Activated CD4-positive, alpha-beta T cell treated with anti-CD3 and anti-CD28 coated beads, Interleukin-2, amount 10 ng/mL, durations not matched to agents 24 days and 14 days (primary cell): ENCODE measurements at regions not wholly inside any gene's neighbourhood (a gene's known extent, or its start where the extent isn't known, plus 50 kb on each side); places are given as distances from the start of the nearest gene placed in this dataset.

Experiments used
- DNase-seq: peaks from one replicate; pipeline ENCODE4 v3.0.0; 2022
- H3K27ac Mint-ChIP-seq: one replicate; pipeline ENCODE4 v1.8.0; 2022; ENCODE audit warnings: mild to moderate bottlenecking, mixed read lengths
- H3K27me3 Mint-ChIP-seq: one replicate; pipeline ENCODE4 v1.8.0; 2022; ENCODE audit warnings: mixed read lengths
- H3K36me3 Mint-ChIP-seq: one replicate; pipeline ENCODE4 v1.8.0; 2022; ENCODE audit warnings: low read depth, mild to moderate bottlenecking, mixed read lengths
- H3K4me1 Mint-ChIP-seq: one replicate; pipeline ENCODE4 v1.8.0; 2021; ENCODE audit warnings: mixed read lengths
- H3K4me3 Mint-ChIP-seq: one replicate; pipeline ENCODE4 v1.8.0; 2022; ENCODE audit warnings: mild to moderate bottlenecking, moderate library complexity, mixed read lengths
- H3K9me3 Mint-ChIP-seq: one replicate; pipeline ENCODE4 v1.8.0; 2021; ENCODE audit warnings: mixed read lengths
- intact Hi-C: fragments of 100-400 bp; cut with micrococcal nuclease; formaldehyde crosslinking; loops from one replicate; pipeline ENCODE4 v1.15.1; 2023

- Mint-ChIP-seq H3K9me3 (no peaks in the 10 kb centered on the region), H3K36me3 (no peaks in the 10 kb centered on the region), H3K4me1 (no peaks in the 10 kb centered on the region), H3K27ac (no peak overlapping the region), H3K4me3 (no peak overlapping the region), H3K27me3 (no peaks in the 10 kb centered on the region)
- DNase-seq: no peak
- intact Hi-C loops: no loop called here
These were observed 151.8 kb downstream of the B3GNT2 start for GRCh38 chr2:62347563-62348270.

DNA sequence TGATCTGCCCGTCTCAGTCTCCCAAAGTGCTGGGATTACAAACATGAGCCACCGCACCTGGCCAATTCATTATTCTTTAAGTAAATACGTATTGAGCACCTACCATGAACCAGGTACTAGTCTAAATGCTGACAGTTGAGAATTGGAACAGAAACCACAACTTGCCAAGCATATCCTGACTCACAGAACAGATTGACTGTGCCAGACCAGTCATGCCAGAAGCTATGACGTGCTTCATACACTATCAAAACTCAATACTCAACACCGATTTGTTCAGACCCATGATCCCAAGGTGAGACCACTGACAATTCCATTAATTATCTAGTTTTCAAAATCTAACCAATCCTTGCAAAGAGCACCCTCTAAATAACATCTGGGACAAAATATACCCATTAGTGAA lies 148.6 kb downstream of the B3GNT2 start:
- Mint-ChIP-seq H3K36me3 (no peaks in the 10 kb centered on the region), H3K4me1 (no peaks in the 10 kb centered on the region), H3K27me3 (no peaks in the 10 kb centered on the region), H3K9me3 (no peaks in the 10 kb centered on the region), H3K27ac (no peak overlapping the region), H3K4me3 (no peak overlapping the region)
- no peak for DNase-seq
- intact Hi-C loops: no loop called here

DNA sequence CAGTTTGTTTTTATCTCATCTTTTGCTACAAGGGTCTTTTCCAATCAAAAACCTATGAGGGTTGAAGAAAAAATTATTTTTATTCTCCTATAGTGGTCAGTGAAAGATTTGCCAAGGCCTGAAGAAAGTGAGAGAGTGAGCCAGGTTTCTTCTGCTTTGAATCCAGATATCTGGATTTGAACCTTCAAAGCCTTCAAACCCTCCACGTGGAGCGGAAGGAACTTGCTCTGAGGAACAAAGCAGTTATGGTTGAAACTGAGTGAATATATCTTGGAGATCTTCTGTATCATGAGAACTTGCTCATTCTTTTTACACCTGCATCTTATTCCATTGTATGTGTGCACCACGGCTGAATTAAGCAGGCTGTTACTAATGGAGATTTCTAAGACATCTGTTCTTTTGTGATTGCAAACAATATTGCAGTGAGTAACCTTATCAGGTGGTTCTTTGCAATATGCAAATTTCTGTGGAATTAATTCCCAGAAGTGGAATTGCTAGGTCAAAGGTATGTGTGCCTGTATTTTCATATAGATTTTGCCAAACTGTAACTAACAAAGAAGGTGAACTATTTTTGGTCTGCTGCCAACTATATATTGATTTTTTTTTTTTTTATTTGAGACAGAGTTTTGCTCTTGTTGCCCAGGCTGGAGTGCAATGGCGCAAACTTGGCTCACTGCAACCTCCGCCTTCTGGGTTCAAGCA lies 147.9 kb downstream of the B3GNT2 start:
- no peak overlapping the region for H3K4me3 Mint-ChIP-seq
- H3K9me3 Mint-ChIP-seq: no peaks in the 10 kb centered on the region
- intact Hi-C loops: no loop called here
- no peaks in the 10 kb centered on the region for H3K36me3 Mint-ChIP-seq
- no peak for DNase-seq
- H3K27me3 Mint-ChIP-seq: no peaks in the 10 kb centered on the region
- no peaks in the 10 kb centered on the region for H3K4me1 Mint-ChIP-seq
- H3K27ac Mint-ChIP-seq: no peak overlapping the region

DNA sequence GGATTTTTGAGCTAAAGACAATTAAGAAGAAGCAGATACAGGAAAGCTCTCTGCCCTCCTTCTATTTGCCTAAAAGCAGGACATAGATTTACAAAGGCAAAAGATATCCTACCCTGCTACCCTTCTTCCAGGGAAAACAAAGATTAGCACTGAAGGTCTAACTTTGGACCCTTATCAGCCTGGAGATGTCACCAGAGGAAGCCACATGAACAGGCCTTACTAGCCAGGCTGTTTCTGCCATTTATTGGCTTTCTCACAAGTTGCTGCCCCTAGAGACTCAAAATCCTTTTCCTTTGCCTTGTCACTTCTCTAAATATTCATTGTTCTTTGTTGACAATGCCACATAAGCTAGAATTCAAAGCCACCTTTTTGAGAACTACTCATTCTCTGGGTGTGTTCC lies 147.3 kb downstream of the B3GNT2 start:
- no peaks in the 10 kb centered on the region for H3K9me3 Mint-ChIP-seq
- no peak for DNase-seq
- no peaks in the 10 kb centered on the region for H3K27me3 Mint-ChIP-seq
- no peaks in the 10 kb centered on the region for H3K4me1 Mint-ChIP-seq
- H3K27ac Mint-ChIP-seq: no peak overlapping the region
- no peaks in the 10 kb centered on the region for H3K36me3 Mint-ChIP-seq
- no peak overlapping the region for H3K4me3 Mint-ChIP-seq
- intact Hi-C loops: no loop called here

DNA sequence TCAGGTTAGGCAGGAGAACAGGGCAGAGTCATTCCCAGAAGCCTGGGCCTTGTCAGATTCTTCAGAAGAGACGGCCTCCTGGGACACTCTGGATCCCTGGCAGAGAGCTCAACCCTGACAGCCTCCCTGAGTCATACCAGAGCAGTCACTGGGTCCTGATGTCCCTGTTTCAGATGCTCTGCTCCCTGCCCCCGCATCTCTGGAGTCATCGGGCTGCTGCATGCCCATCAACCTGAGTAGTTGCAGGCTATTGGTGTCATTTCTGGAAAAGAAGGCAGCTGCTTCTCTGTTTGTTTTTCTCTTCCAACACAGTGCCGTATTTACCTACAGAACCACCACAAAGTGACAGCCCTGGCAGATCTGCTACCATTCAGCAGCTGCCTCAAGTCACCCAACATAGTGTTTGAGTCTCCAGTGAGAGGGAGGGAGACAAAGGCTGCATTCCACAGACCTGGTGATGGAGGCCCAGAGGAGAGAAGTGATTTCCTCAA lies 145.1 kb downstream of the B3GNT2 start:
- intact Hi-C loops: no loop called here
- Mint-ChIP-seq H3K9me3 (no peaks in the 10 kb centered on the region), H3K4me1 (no peaks in the 10 kb centered on the region), H3K36me3 (no peaks in the 10 kb centered on the region), H3K4me3 (no peak overlapping the region), H3K27me3 (no peaks in the 10 kb centered on the region), H3K27ac (no peak overlapping the region)
- no peak for DNase-seq

DNA sequence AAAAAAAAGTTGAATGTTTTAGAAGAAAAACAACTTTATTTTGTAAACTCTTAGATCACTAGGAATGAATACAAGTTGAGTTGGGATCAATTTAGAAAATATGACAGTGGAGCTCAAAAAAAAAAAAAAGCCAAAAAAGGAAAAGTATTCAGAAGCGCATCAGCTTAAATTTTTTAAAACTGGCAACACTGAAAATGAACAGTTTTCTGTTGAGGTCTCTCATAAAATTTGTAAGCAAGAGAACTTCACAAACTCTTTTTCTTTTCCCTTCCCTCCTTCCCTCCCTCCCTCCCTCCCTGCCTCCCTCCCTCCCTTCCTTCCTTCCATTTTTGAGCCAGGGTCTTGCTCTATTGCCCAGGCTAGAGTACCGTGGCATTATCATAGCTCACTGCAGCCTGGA lies 143.9 kb downstream of the B3GNT2 start:
- no peak overlapping the region for H3K27ac Mint-ChIP-seq
- H3K36me3 Mint-ChIP-seq: no peaks in the 10 kb centered on the region
- H3K4me1 Mint-ChIP-seq: peaks cover 1% of the 10 kb centered on the region
- no peaks in the 10 kb centered on the region for H3K9me3 Mint-ChIP-seq
- no peak overlapping the region for H3K4me3 Mint-ChIP-seq
- H3K27me3 Mint-ChIP-seq: no peaks in the 10 kb centered on the region
- no peak for DNase-seq
- intact Hi-C loops: no loop called here

- Mint-ChIP-seq H3K9me3 (no peaks in the 10 kb centered on the region), H3K4me3 (no peak overlapping the region), H3K4me1 (peaks cover 5% of the 10 kb centered on the region), H3K27ac (no peak overlapping the region), H3K36me3 (no peaks in the 10 kb centered on the region), H3K27me3 (no peaks in the 10 kb centered on the region)
- DNase-seq: no peak
- intact Hi-C loops: no loop called here
These were observed 143.5 kb downstream of the B3GNT2 start for GRCh38 chr2:62339413-62339812.

DNA sequence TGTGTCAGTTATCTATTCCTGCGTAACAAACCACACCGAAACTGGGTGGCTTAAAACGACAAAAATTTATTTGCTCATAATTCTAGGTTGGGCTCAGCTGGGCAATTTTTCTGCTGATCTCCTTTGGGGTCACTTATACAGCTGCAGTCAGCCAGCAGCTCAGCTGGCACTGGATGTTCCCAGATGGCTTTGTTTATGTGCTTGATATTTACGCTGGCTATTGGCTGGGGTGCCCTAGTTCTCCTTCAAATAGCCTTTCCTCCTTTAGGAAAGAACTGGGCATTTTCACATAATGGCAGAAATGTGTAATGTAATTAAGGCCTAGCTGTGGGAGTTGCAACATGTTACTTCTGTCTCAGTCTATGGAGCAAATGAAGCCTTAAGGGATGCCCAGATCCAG lies 142.2 kb downstream of the B3GNT2 start:
- no peak overlapping the region for H3K4me3 Mint-ChIP-seq
- intact Hi-C loops: no loop called here
- H3K27ac Mint-ChIP-seq: no peak overlapping the region
- no peaks in the 10 kb centered on the region for H3K27me3 Mint-ChIP-seq
- H3K9me3 Mint-ChIP-seq: no peaks in the 10 kb centered on the region
- no peaks in the 10 kb centered on the region for H3K36me3 Mint-ChIP-seq
- H3K4me1 Mint-ChIP-seq: peaks cover 8% of the 10 kb centered on the region
- no peak for DNase-seq

GRCh38 chr2:62337403-62337802 lies 141.5 kb downstream of the B3GNT2 start:
- no peaks in the 10 kb centered on the region for H3K9me3 Mint-ChIP-seq
- H3K27ac Mint-ChIP-seq: no peak overlapping the region
- H3K36me3 Mint-ChIP-seq: no peaks in the 10 kb centered on the region
- peaks cover 8% of the 10 kb centered on the region for H3K4me1 Mint-ChIP-seq
- intact Hi-C loops: no loop called here
- no peak overlapping the region for H3K4me3 Mint-ChIP-seq
- no peak for DNase-seq
- H3K27me3 Mint-ChIP-seq: no peaks in the 10 kb centered on the region

DNA sequence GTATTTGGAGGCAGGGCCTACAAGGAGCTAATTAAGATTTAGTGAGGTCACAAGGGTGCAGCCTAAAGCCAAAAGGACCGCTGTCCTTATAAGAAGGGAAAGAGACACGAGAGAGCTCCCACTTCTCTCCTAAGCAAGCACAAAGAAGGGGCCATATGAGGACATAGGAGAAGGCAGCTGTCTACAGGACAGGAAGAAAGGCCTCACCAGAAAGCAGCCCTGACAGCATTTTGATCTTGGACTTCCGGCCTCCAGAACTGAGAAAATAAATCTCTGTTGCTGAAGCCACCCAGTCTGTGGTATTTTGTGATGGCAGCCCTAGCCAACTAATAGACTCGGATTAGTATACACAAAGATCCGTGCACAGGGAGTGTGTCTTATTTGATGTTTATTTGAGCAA lies 139.7 kb downstream of the B3GNT2 start:
- no peak overlapping the region for H3K27ac Mint-ChIP-seq
- H3K36me3 Mint-ChIP-seq: no peaks in the 10 kb centered on the region
- intact Hi-C loops: no loop called here
- H3K9me3 Mint-ChIP-seq: no peaks in the 10 kb centered on the region
- DNase-seq: no peak
- H3K27me3 Mint-ChIP-seq: no peaks in the 10 kb centered on the region
- H3K4me3 Mint-ChIP-seq: no peak overlapping the region
- H3K4me1 Mint-ChIP-seq: peaks cover 8% of the 10 kb centered on the region

- Mint-ChIP-seq H3K9me3 (no peaks in the 10 kb centered on the region), H3K36me3 (no peaks in the 10 kb centered on the region), H3K4me1 (peaks cover 8% of the 10 kb centered on the region), H3K4me3 (no peak overlapping the region), H3K27ac (no peak overlapping the region), H3K27me3 (peaks cover 2% of the 10 kb centered on the region)
- intact Hi-C loops: no loop called here
- no peak for DNase-seq
These were observed 138.6 kb downstream of the B3GNT2 start for GRCh38 chr2:62334440-62335058.

DNA sequence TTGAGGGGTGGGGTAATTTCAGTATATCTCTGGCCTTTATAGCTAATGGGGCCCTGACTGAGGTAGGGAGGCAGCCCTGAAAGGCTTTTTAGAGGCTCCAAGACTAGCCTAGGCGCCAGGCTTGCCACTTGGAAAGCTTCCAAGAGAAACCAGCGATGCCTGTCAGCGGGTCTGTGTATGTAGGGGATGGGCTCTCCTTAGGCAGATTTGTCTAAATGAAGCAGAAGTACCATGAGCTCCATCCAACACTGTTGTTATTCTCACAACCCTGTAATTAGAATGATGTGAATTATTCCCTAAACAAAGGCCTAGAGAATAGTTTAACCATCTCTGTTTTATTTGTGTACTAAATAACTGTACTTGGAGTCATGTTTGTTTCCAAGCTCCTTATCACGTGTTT lies 138.1 kb downstream of the B3GNT2 start:
- intact Hi-C loops: no loop called here
- H3K9me3 Mint-ChIP-seq: no peaks in the 10 kb centered on the region
- H3K27me3 Mint-ChIP-seq: peaks cover 3% of the 10 kb centered on the region
- H3K36me3 Mint-ChIP-seq: no peaks in the 10 kb centered on the region
- H3K4me3 Mint-ChIP-seq: no peak overlapping the region
- DNase-seq: no peak
- H3K27ac Mint-ChIP-seq: no peak overlapping the region
- H3K4me1 Mint-ChIP-seq: peaks cover 8% of the 10 kb centered on the region

GRCh38 chr2:62330959-62331358 lies 135.0 kb downstream of the B3GNT2 start:
- peaks cover 5% of the 10 kb centered on the region for H3K27me3 Mint-ChIP-seq
- no peak for DNase-seq
- H3K4me1 Mint-ChIP-seq: peaks cover 8% of the 10 kb centered on the region
- H3K27ac Mint-ChIP-seq: no peak overlapping the region
- no peak overlapping the region for H3K4me3 Mint-ChIP-seq
- no peaks in the 10 kb centered on the region for H3K36me3 Mint-ChIP-seq
- intact Hi-C loops: no loop called here
- H3K9me3 Mint-ChIP-seq: peaks cover 3% of the 10 kb centered on the region

DNA sequence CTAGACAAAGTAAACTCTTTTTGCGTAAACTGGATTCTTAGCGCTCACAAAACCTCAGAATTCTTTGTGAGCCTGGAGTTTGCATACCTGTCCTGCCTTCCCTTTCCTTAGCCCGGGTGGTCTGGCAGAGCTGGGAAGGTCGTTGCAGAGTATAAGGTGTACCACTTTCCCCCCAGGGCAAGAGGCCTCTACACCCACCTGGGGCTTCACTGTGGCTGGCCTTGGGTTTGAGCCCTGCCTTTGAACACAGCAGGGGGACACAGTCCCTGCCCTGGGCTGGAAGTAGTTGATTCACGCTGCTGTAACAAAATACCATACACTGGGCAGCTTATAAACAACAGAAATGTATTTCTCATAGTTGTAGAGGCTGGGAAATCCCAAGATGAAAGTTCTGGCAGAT lies 133.9 kb downstream of the B3GNT2 start:
- intact Hi-C loops: no loop called here
- DNase-seq: no peak
- Mint-ChIP-seq H3K36me3 (no peaks in the 10 kb centered on the region), H3K4me1 (peaks cover 7% of the 10 kb centered on the region), H3K27ac (no peak overlapping the region), H3K9me3 (peaks cover 4% of the 10 kb centered on the region), H3K27me3 (peaks cover 5% of the 10 kb centered on the region), H3K4me3 (no peak overlapping the region)
